Parathyroid adenoma (tissue), 2 donors: ENCODE measurements at regions not wholly inside any gene's neighbourhood (a gene's known extent, or its start where the extent isn't known, plus 50 kb on each side); places are given as distances from the start of the nearest gene placed in this dataset.

Experiments used
- H2AFZ ChIP-seq: fragments of 300-600 bp; sonication (generic); one replicate; pipeline ENCODE4 v1.7.0; 2017; ENCODE audit warnings: antibody characterized with exemption, mild to moderate bottlenecking
- H3K27ac ChIP-seq: fragments of 300-600 bp; sonication (generic); one replicate; pipeline ENCODE4 v1.7.0; 2017
- H3K27me3 ChIP-seq: fragments of 300-600 bp; sonication (generic); one replicate; pipeline ENCODE4 v1.7.0; 2017; ENCODE audit warnings: low read length; ENCODE audit not compliant: control insufficient read depth, insufficient read depth
- H3K36me3 ChIP-seq: fragments of 300-600 bp; sonication (generic); one replicate; pipeline ENCODE4 v1.7.0; 2017; ENCODE audit warnings: low read length; ENCODE audit not compliant: control insufficient read depth, insufficient read depth
- H3K4me1 ChIP-seq: fragments of 300-600 bp; sonication (generic); one replicate; pipeline ENCODE4 v1.7.0; 2017; ENCODE audit warnings: control low read depth
- H3K4me2 ChIP-seq: fragments of 300-600 bp; sonication (generic); one replicate; pipeline ENCODE4 v1.7.0; 2017; ENCODE audit warnings: low read length
- H3K4me3 ChIP-seq: fragments of 300-600 bp; sonication (generic); one replicate; pipeline ENCODE4 v1.7.0; 2017; ENCODE audit warnings: low read depth, low read length
- H3K79me2 ChIP-seq: fragments of 300-600 bp; sonication (generic); one replicate; pipeline ENCODE4 v1.7.0; 2017; ENCODE audit warnings: control low read depth
- H3K9ac ChIP-seq: fragments of 300-600 bp; sonication (generic); one replicate; pipeline ENCODE4 v1.7.0; 2017; ENCODE audit warnings: mild to moderate bottlenecking
- H3K9me3 ChIP-seq: fragments of 300-600 bp; sonication (generic); one replicate; pipeline ENCODE4 v1.7.0; 2017; ENCODE audit warnings: low read length; ENCODE audit not compliant: control insufficient read depth
- CTCF ChIP-seq: fragments of 300-600 bp; sonication (generic); IDR thresholded peaks from one replicate; pipeline ENCODE4 v1.7.0; 2017; ENCODE audit warnings: antibody characterized with exemption, mild to moderate bottlenecking
- donor health status: primary hyperparathyroidism.

GRCh38 chr5:108619815-108620214, 127.9 kb upstream of the FER start:
- Histone ChIP-seq H3K9me3 (no peaks in the 10 kb centered on the region), H3K4me3 (no peak overlapping the region), H2AFZ (no peak overlapping the region), H3K79me2 (no peaks in the 10 kb centered on the region), H3K4me2 (no peak overlapping the region), H3K27ac (no peak overlapping the region), H3K9ac (no peak overlapping the region), H3K4me1 (no peaks in the 10 kb centered on the region), H3K36me3 (no peaks in the 10 kb centered on the region), H3K27me3 (no peaks in the 10 kb centered on the region)
- TF ChIP-seq CTCF: no peak

DNA sequence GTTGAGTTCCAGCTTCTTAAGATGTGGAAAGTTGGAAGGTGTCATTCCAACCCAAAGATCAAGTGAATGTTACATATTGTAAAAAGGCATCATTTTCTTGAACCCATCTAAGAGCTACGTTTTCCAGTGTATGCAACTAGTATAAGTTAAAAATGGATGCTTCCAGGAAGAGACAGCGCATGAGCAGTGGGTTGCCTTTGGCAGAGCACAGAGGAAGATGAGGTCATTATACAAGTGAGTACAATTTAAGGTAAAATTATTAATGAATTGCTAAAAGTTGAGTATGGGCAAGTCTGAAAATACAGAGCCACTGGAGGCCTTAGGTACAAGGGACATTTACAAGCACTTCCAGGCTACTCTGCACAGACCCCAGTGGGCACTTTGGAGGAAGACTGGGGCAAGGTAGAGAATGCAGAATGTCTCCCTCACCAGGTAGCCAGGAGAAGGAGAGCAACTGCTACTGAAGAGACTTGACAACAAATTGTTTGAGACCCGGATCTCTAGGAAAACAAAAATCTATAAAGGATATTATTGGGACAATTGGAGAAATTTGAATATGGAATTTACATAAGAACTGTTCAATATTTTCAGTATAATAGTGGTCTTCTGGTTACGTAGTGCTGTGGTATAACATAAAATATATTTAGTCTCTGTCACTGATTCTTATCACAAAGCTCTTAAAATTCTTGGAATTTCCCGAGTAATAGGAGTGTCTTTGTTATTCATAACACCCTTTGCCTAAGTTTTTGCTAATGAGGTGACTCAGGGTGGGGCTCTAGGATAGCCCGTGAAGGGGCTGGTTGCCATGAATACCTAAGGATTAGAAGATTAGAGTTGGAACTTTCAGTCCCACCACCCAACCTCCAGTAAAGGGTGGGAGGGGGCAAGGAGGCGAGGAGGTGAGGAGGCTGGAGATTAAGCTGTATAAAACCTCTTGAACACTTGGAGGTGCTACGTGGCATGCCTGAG, 129.9 kb upstream of the FER start:
- Histone ChIP-seq H3K79me2 (no peaks in the 10 kb centered on the region), H3K4me2 (no peak overlapping the region), H2AFZ (no peak overlapping the region), H3K36me3 (no peaks in the 10 kb centered on the region), H3K27ac (no peak overlapping the region), H3K4me3 (no peak overlapping the region), H3K4me1 (no peaks in the 10 kb centered on the region), H3K27me3 (no peaks in the 10 kb centered on the region), H3K9me3 (no peaks in the 10 kb centered on the region), H3K9ac (no peak overlapping the region)
- no peak for TF ChIP-seq CTCF

DNA sequence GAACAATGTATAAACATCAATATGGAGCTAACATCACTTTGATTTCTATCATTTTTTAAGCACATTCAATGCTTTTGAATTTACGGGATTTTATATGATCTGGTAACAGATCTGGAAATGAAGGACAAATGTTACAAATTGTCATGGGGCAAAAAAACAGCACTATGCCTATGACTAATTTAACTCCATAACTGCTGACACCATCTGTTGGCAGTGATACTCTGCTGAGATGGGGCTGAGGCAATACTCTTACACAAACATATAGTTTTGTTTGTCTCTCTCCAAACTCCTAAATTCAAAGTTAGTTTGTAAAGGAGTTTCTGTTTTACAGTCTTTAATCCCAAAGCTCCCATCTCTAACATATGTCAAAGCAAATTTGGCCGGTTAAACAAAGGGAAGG, 132.5 kb upstream of the FER start:
- H3K9ac ChIP-seq: no peak overlapping the region
- TF ChIP-seq CTCF: no peak
- H3K36me3 ChIP-seq: no peaks in the 10 kb centered on the region
- no peak overlapping the region for H3K4me3 ChIP-seq
- no peaks in the 10 kb centered on the region for H3K79me2 ChIP-seq
- H3K9me3 ChIP-seq: no peaks in the 10 kb centered on the region
- H3K4me2 ChIP-seq: no peak overlapping the region
- no peak overlapping the region for H3K27ac ChIP-seq
- H3K27me3 ChIP-seq: no peaks in the 10 kb centered on the region
- no peak overlapping the region for H2AFZ ChIP-seq
- H3K4me1 ChIP-seq: no peaks in the 10 kb centered on the region

GRCh38 chr5:108607421-108607820, 140.3 kb upstream of the FER start:
- Histone ChIP-seq H3K36me3 (no peaks in the 10 kb centered on the region), H3K79me2 (no peaks in the 10 kb centered on the region), H3K4me3 (no peak overlapping the region), H3K27me3 (no peaks in the 10 kb centered on the region), H3K4me1 (no peaks in the 10 kb centered on the region), H3K9ac (no peak overlapping the region), H3K9me3 (no peaks in the 10 kb centered on the region), H3K27ac (no peak overlapping the region), H2AFZ (no peak overlapping the region), H3K4me2 (no peak overlapping the region)
- no peak for TF ChIP-seq CTCF

- TF ChIP-seq CTCF: no peak
Measured at GRCh38 chr5:108606185-108606584, 141.5 kb upstream of the FER start.

More at GRCh38 chr5:108606185-108606584, 141.5 kb upstream of the FER start:
- H3K79me2 ChIP-seq: no peaks in the 10 kb centered on the region
- no peak overlapping the region for H3K9ac ChIP-seq
- no peak overlapping the region for H3K27ac ChIP-seq
- H3K36me3 ChIP-seq: no peaks in the 10 kb centered on the region
- no peaks in the 10 kb centered on the region for H3K9me3 ChIP-seq
- no peak overlapping the region for H2AFZ ChIP-seq
- no peak overlapping the region for H3K4me2 ChIP-seq
- H3K27me3 ChIP-seq: no peaks in the 10 kb centered on the region
- no peaks in the 10 kb centered on the region for H3K4me1 ChIP-seq
- no peak overlapping the region for H3K4me3 ChIP-seq
